ENCODE measurements at regions not wholly inside any gene's neighbourhood (a gene's known extent, or its start where the extent isn't known, plus 50 kb on each side); places are given as distances from the start of the nearest gene placed in this dataset.

DNA sequence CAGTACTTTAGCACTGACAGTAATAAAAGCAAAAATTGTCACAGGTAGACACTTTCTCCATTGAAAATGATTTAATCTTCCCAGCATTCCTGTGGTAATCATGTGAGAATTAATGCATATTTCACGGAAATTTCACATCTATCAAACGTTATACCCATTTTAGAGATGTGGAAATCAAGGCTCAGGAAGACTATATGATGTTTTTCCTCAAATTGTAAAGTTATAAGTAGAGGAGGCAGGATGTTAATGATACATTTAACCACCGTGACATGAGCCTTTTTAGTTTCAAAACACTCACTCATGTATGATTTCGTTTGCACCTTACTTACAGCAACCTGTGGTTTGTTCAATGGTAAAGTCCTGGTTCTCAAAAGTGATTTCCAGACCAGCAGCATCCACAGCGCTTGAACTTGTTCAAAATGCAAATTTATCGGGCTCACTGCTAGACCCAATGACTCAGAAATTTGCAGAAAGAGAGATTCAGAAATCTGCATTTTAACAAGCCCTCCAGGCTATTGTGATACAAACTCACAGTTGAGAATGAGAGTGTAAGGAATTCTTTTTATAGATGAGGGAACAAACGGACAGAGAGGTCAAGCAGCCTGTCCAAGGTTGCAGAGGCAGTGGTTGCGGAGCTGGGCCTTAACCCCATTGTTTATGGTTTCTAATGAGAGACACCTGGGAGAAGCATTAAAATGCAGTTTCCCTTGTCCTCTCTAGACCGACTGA is 654.8 kb upstream of the TBX3 start:
- DNase-seq: no peak

DNA sequence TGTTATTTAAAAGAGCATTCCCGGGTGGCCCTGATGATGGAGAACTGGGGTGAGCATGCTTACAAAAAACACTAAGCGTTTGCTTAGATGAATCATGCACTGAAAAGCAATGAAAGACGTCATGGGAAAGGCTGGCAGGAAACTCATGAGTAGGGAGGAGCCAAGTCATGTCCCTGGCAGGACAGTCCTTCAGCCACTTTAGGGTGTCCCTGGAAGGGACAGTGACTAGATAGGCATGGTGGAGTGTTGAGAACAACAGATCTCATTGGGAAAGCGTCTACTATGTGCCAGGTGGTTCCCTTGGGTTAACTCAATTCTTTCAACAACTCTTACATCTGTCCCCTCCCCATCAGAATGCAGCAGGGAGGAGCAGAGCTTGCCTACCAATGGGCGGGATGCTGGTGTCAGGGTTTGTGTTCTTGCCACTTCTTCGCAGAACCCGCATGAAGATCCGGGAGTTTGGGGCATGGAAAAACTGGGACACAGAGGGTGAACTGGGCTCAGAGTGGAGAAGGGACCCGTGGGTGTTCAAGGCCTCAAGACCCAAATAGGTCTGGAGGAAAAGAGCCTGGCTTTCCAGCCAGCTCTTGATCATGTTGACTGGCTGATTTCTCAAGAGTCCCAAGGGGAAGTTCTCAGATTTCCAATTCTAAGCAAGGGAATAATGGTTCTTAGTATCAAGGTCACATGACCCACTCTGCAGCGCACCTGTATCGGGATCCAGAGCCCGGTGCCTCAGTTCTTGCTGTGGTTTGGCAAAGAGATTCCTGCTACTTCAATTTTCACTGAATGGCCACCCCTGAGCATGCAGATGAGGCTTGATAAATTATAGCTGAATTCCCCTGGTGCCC is 653.9 kb upstream of the TBX3 start:
- no peak for DNase-seq

DNA sequence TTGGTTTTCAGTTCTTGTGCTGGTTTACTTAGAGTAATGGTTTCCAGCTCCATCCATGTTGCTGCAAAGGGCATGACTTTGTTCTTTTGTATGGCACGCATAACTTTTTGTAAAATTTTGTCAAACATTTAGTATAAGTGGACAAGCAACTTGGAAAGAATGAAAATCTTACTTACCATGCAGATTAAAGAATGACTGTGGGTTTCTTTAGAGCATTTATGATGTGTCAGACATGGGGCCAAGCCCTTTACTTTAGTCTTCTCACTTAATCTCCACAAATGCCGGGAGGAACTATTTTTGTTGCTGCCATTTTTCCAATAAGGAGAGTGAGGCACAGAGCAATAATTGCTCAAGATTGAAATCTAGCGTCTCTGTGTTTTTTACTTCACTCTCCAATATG is 652.5 kb upstream of the TBX3 start:
- DNase-seq: no peak

DNA sequence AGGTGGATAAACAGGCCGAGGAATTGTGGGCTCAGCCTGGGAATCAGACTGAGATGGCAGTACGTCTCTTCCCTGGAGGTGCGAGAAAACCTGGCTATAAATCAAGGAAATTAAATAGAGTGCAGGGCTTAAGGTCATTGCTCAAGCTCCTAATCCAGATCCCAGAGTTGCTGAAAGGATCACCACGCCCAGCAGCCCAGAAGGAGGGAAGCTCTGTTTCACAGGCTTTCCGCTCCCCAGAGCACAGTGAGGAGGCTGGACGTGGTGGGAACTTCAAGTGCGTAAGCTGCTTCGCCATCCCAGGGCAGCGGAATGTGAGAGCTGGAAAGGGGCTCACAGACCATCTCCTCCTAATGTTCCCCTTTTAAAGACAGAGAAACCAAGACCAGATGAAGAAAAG is 651.6 kb upstream of the TBX3 start:
- no peak for DNase-seq

DNA sequence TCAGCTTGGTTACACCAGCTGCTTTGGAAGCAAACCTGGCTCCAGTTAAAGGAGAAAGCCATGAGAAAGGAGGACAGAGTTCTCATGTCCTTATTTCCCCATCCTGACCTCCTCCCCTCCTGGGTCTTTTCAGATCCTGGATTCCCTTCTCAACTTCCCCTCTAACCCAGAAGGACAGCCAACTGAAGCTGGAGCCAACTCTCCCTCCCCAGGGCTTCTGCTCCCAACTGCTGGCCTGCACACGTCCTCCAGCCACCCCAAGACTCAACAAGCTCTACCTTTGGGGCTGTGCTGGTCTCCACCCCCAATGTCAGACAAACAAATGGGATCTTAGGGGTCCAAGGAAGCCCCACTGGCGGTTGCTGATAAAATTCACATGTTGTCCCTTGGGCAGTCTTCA is 651.1 kb upstream of the TBX3 start:
- DNase-seq: no peak

DNA sequence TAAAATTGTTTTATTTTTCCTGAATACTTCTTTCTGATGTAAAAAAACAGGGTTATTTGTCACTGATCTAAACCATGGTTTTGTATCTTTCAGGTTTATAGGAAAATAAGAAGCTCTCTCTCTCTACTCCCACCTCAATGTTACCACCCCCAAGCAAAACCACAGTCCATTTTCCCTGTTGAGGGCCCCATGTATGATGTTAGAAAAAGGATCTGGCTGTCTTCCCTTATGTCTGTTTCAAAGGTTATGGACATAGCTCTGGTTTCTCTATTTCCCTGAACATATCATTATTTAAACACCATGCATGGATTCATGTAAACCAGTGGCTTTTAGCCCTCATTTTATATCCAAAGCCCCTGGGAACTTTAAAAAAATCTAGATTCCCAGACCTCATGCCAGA is 649.0 kb upstream of the TBX3 start:
- DNase-seq: no peak

DNA sequence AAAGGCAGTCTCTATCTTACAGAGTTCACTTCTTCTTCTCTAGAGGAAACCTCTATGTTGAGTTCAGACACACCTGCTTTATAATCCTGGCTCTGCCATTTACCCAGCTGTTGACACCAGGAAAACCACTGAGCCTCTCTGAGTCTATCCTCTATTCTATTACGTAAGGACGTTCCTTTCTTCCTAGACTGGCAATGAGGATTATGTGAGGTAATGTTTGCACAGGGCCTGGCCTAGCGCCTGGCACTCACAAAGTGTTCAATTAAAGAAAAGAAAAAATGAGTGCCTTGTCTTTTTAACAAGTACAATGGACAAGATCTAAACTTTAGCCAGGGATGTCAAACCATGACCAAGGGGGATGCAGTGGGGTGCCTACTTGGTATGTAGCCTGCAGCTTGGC is 641.9 kb upstream of the TBX3 start:
- DNase-seq: no peak

DNA sequence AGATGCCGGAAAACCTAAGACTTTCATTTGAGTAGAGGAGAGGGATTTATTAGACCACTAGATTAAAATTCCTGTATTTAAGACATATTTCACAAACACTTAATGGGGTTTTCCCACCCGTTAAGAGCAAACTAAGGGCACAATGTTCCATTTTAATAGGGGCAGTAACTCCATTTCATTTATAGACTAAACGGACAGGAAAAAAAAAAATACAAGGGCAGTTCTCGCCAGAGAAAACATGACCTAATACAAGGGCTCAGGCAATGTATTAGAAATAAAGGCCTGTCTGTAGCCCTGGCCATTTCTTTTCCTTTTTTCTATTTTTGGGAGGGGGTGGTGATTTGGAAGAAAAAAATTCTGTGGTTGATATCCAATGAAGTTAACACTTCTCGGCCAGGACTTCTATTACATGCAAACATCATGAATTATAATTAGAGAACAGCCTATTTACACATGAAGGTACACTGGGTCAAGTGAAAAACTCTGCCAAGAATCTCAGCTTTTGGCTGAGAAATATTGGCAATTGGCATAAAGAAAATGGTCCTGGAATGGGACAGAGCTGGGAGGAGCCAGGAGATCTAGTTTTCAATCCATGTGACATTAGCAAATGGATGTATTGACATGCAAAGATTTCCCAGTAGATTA is 641.1 kb upstream of the TBX3 start:
- DNase-seq: no peak

- DNase-seq: no peak
Measured at GRCh38 chr12:115323223-115323905, 639.4 kb upstream of the TBX3 start.

DNA sequence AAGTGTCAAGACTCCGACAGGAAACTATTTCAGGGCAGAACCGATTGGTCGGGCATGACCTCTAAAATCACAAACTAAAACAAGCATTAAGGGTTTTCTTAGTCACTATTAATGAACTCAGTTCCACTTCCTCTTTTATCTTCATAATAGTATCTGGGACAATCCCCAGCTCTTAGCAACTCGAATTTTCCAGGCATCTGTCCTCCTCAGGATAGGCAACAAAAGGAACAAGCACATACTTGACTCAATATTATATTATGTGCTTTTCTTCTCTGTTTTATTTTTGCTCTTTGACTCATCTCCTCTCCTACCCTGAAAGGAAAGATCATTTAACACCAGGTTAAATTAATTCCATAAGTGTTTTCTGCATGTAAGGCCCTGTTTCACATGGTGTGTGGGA is 638.3 kb upstream of the TBX3 start:
- DNase-seq: no peak

- no peak for DNase-seq
Measured at GRCh38 chr12:115320967-115321366, 637.0 kb upstream of the TBX3 start.

GRCh38 chr12:115320451-115320850 is 636.5 kb upstream of the TBX3 start:
- no peak for DNase-seq

GRCh38 chr12:115319446-115320040 is 635.6 kb upstream of the TBX3 start:
- DNase-seq: no peak

GRCh38 chr12:115313929-115314328 is 630.0 kb upstream of the TBX3 start:
- no peak for DNase-seq

- DNase-seq: no peak
Measured at GRCh38 chr12:115312901-115313300, 628.9 kb upstream of the TBX3 start.

DNA sequence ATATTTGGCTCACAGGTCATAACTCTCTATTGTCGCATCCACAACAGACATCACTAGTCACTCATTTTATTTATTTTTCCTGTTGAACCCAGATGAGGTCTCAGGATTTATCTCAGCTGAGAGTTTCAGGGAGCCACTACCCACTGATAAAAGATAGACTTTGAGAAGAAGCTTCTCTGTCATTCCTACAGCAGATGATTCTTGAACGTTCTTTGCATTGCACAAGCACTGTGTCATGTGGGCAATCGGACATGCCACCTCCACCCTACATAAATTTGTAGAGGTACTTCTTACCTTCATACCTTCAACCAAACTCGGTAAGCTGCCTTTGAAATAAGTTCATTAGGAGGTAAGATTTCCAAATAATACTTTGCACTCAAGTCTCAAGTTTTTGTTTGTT is 627.9 kb upstream of the TBX3 start:
- DNase-seq: no peak

DNA sequence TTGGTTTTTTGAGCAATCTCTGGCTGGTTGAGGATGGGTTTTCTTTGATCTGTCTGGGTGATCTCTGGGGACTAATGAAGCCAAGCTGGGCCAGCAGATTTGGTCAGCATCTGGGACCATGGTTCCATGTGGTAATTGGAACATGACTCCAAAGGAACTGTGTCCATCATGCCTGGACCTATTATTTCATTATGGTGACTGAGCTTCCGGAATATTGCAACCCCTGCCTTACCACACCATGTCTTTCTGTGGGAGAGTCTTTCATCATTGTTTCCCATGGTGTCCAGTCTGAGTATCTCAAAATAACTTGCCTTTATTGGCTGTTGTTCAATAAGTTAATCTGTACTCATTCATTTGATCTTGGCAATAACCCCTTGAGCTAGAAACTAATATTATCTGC is 624.9 kb upstream of the TBX3 start:
- DNase-seq: no peak

- no peak for DNase-seq
Measured at GRCh38 chr12:115306380-115306779, 622.4 kb upstream of the TBX3 start.

DNA sequence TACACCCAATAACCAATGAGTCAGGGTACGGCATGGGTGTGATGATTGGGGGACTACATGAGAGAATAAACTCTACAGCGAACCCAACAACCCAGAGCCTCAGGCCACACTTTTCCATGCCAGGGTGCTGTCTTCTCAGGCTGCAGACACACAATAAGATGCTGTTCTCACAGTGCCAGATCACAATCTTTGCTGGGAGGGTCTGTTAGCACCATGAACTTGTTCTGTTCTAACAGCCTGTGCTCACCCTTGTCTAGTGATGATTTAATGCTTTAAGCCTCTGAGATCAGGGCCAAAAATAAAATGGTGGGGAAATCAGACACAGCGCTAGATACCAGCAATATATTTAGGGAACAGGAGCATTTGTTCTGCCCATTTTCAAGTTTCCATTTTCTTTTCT is 621.9 kb upstream of the TBX3 start:
- no peak for DNase-seq

DNA sequence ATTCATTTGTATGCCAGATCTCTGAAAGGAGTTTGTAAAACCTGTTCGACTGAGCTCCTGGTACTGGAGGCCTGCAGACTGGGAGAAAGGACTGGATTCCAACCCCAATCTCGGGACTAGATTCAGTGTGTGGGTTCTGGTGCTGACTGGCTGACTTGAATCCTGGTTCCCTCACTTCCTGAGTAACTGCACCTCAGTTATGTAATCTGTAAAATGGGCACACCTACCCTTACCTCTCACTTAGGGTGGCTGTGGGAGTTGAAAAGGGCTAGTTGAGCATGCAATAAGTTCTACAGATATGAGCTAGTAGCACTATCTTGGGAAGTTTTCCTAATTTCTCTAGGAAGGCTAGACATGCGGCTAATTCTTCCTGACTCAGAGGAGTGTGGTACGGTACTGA is 621.3 kb upstream of the TBX3 start:
- DNase-seq: no peak

GRCh38 chr12:115303723-115304309 is 619.8 kb upstream of the TBX3 start:
- DNase-seq: no peak

DNA sequence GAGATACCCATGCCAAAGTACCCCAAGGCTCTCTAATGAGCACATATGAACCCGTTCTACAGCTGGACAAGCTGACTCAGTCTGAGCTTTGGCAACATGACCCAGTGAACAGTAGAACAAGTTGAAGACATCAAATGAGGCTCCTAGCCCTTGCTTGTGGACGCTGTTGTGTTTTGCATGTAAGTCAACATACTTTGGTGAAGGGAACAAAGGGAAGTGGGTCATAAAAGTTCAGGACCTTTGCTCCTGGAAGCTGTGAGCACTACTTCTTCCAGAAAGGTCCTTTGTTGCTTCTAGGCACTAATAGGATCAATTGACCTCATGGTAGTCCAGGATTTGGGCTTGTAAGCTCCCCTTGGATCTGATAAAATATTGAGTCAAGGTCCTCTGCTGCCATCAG is 613.5 kb upstream of the TBX3 start:
- no peak for DNase-seq

Data from eye (tissue), 1 donor.